Activated CD4-positive, alpha-beta T cell treated with anti-CD3 and anti-CD28 coated beads, Interleukin-2, amount 10 ng/mL, durations not matched to agents 7 days and 5 days (primary cell): ENCODE measurements at regions not wholly inside any gene's neighbourhood (a gene's known extent, or its start where the extent isn't known, plus 50 kb on each side); places are given as distances from the start of the nearest gene placed in this dataset.
"Not testable (repeated sequence)": the region's sequence is repeated elsewhere in the genome, so short reads cannot be mapped to it uniquely, and the experiment has no call there.

Experiments
- CTCF ChIA-PET: fragments of 350-600 bp; sonication (Branson Sonifier 250); formaldehyde crosslinking; loops from one replicate; lab custom pipeline; 2021; ENCODE audit warnings: antibody characterized with exemption; lab: Charles Lee
- POLR2A ChIA-PET: fragments of 350-600 bp; sonication (Branson Sonifier 250); formaldehyde crosslinking; loops from one replicate; lab custom pipeline; 2021; ENCODE audit warnings: antibody characterized with exemption; lab: Charles Lee
- DNase-seq: peaks from one replicate; pipeline ENCODE4 v3.0.0-alpha.2; 2020
- H3K27ac Mint-ChIP-seq: one replicate; pipeline ENCODE4 v1.8.0; 2021; ENCODE audit warnings: mild to moderate bottlenecking, moderate library complexity, mixed read lengths
- H3K27me3 Mint-ChIP-seq: one replicate; pipeline ENCODE4 v1.8.0; 2021; ENCODE audit warnings: mixed read lengths
- H3K36me3 Mint-ChIP-seq: one replicate; pipeline ENCODE4 v1.8.0; 2021; ENCODE audit warnings: low read depth, mixed read lengths
- H3K4me1 Mint-ChIP-seq: one replicate; pipeline ENCODE4 v1.8.0; 2021; ENCODE audit warnings: mixed read lengths
- H3K4me3 Mint-ChIP-seq: one replicate; pipeline ENCODE4 v1.8.0; 2021; ENCODE audit warnings: mild to moderate bottlenecking, moderate library complexity, mixed read lengths
- H3K9me3 Mint-ChIP-seq: one replicate; pipeline ENCODE4 v1.8.0; 2021; ENCODE audit warnings: mixed read lengths

GRCh38 chr1:243963571-243963970 lies 87.5 kb upstream of the ZBTB18 start:
- Mint-ChIP-seq H3K27me3 (peaks cover 7% of the 10 kb centered on the region), H3K4me3 (no peak overlapping the region), H3K9me3 (no peaks in the 10 kb centered on the region), H3K36me3 (no peaks in the 10 kb centered on the region), H3K4me1 (no peaks in the 10 kb centered on the region), H3K27ac (no peak overlapping the region)
- ChIA-PET CTCF (no interaction called here), POLR2A (no interaction called here)
- no peak for DNase-seq

- Mint-ChIP-seq H3K27me3 (peaks cover 5% of the 10 kb centered on the region), H3K27ac (no peak overlapping the region), H3K9me3 (no peaks in the 10 kb centered on the region), H3K4me3 (no peak overlapping the region), H3K4me1 (no peaks in the 10 kb centered on the region), H3K36me3 (no peaks in the 10 kb centered on the region)
- POLR2A ChIA-PET: no interaction called here
- CTCF ChIA-PET: interaction anchor here (0.5 kb wide), 1 partner anchor 42 kb away, joined by 3 read pairs; no protein-coding TSS in a partner anchor
- DNase-seq: no peak
These were observed 88.5 kb upstream of the ZBTB18 start for GRCh38 chr1:243962541-243962940.

GRCh38 chr1:243959998-243960397 lies 91.1 kb upstream of the ZBTB18 start:
- no peak for DNase-seq
- peaks cover 5% of the 10 kb centered on the region for H3K27me3 Mint-ChIP-seq
- H3K9me3 Mint-ChIP-seq: no peaks in the 10 kb centered on the region
- ChIA-PET POLR2A (no interaction called here), CTCF (no interaction called here)
- H3K4me3 Mint-ChIP-seq: no peak overlapping the region
- H3K36me3 Mint-ChIP-seq: no peaks in the 10 kb centered on the region
- no peaks in the 10 kb centered on the region for H3K4me1 Mint-ChIP-seq
- H3K27ac Mint-ChIP-seq: no peak overlapping the region

GRCh38 chr1:243957141-243957540 lies 93.9 kb upstream of the ZBTB18 start:
- H3K4me3 Mint-ChIP-seq: no peak overlapping the region
- no peak for DNase-seq
- H3K27ac Mint-ChIP-seq: no peak overlapping the region
- CTCF ChIA-PET: interaction anchor here (1.5 kb wide), 1 partner anchor 11 kb away, joined by 3 read pairs; no protein-coding TSS in a partner anchor
- peaks cover 2% of the 10 kb centered on the region for H3K27me3 Mint-ChIP-seq
- no peaks in the 10 kb centered on the region for H3K36me3 Mint-ChIP-seq
- POLR2A ChIA-PET: no interaction called here
- H3K9me3 Mint-ChIP-seq: no peaks in the 10 kb centered on the region
- H3K4me1 Mint-ChIP-seq: no peaks in the 10 kb centered on the region

GRCh38 chr1:243956450-243956849 lies 94.6 kb upstream of the ZBTB18 start:
- H3K36me3 Mint-ChIP-seq: no peaks in the 10 kb centered on the region

GRCh38 chr1:243951207-243951606 lies 99.9 kb upstream of the ZBTB18 start:
- H3K4me1 Mint-ChIP-seq, H3K36me3 Mint-ChIP-seq, H3K4me3 Mint-ChIP-seq, DNase-seq, H3K9me3 Mint-ChIP-seq, CTCF ChIA-PET, H3K27me3 Mint-ChIP-seq, POLR2A ChIA-PET, H3K27ac Mint-ChIP-seq: not testable (repeated sequence)

More at GRCh38 chr1:243956450-243956849, 94.6 kb upstream of the ZBTB18 start:
- POLR2A ChIA-PET: no interaction called here
- no peaks in the 10 kb centered on the region for H3K9me3 Mint-ChIP-seq
- CTCF ChIA-PET: no interaction called here
- H3K27ac Mint-ChIP-seq: no peak overlapping the region
- no peak overlapping the region for H3K4me3 Mint-ChIP-seq
- H3K4me1 Mint-ChIP-seq: no peaks in the 10 kb centered on the region
- peaks cover 2% of the 10 kb centered on the region for H3K27me3 Mint-ChIP-seq
- no peak for DNase-seq

GRCh38 chr1:243950166-243950565 lies 100.1 kb upstream of the AKT3 start:
- Mint-ChIP-seq H3K36me3 (no peaks in the 10 kb centered on the region), H3K27me3 (no peaks in the 10 kb centered on the region), H3K27ac (no peak overlapping the region), H3K4me1 (no peaks in the 10 kb centered on the region), H3K9me3 (no peaks in the 10 kb centered on the region), H3K4me3 (no peak overlapping the region)
- POLR2A ChIA-PET: no interaction called here
- no peak for DNase-seq
- CTCF ChIA-PET: no interaction called here

GRCh38 chr1:243946946-243947345 lies 96.9 kb upstream of the AKT3 start:
- ChIA-PET CTCF (interaction anchor here (0.6 kb wide), 1 partner anchor 18 kb away, joined by 5 read pairs; no protein-coding TSS in a partner anchor), POLR2A (no interaction called here)
- DNase-seq: peak; percentile 39
- no peaks in the 10 kb centered on the region for H3K36me3 Mint-ChIP-seq
- no peaks in the 10 kb centered on the region for H3K4me1 Mint-ChIP-seq
- H3K9me3 Mint-ChIP-seq: no peaks in the 10 kb centered on the region
- H3K4me3 Mint-ChIP-seq: no peak overlapping the region
- no peaks in the 10 kb centered on the region for H3K27me3 Mint-ChIP-seq
- no peak overlapping the region for H3K27ac Mint-ChIP-seq

- H3K4me1 Mint-ChIP-seq: no peaks in the 10 kb centered on the region
These were observed 96.2 kb upstream of the AKT3 start for GRCh38 chr1:243946253-243946652.

GRCh38 chr1:243945727-243946126 lies 95.7 kb upstream of the AKT3 start:
- H3K4me3 Mint-ChIP-seq: no peak overlapping the region
- H3K9me3 Mint-ChIP-seq: no peaks in the 10 kb centered on the region
- no peaks in the 10 kb centered on the region for H3K4me1 Mint-ChIP-seq
- CTCF ChIA-PET: interaction anchor here (1.3 kb wide), 1 partner anchor 12 kb away, joined by 3 read pairs; no protein-coding TSS in a partner anchor
- H3K27me3 Mint-ChIP-seq: no peaks in the 10 kb centered on the region
- DNase-seq: no peak
- H3K27ac Mint-ChIP-seq: no peak overlapping the region
- H3K36me3 Mint-ChIP-seq: no peaks in the 10 kb centered on the region
- POLR2A ChIA-PET: no interaction called here

More at GRCh38 chr1:243946253-243946652, 96.2 kb upstream of the AKT3 start:
- no peaks in the 10 kb centered on the region for H3K36me3 Mint-ChIP-seq
- no peak overlapping the region for H3K4me3 Mint-ChIP-seq
- no peaks in the 10 kb centered on the region for H3K9me3 Mint-ChIP-seq
- DNase-seq: no peak
- no peak overlapping the region for H3K27ac Mint-ChIP-seq
- ChIA-PET CTCF (interaction anchor here (0.6 to 1.3 kb wide), 2 partner anchors 11 to 19 kb away, joined by 3 to 5 read pairs; no protein-coding TSS in a partner anchor), POLR2A (no interaction called here)
- H3K27me3 Mint-ChIP-seq: no peaks in the 10 kb centered on the region

- no peaks in the 10 kb centered on the region for H3K4me1 Mint-ChIP-seq
- H3K27ac Mint-ChIP-seq: no peak overlapping the region
- no peaks in the 10 kb centered on the region for H3K36me3 Mint-ChIP-seq
- POLR2A ChIA-PET: interaction anchor here (0.6 kb wide), 1 partner anchor 31 kb away, joined by 6 read pairs; no protein-coding TSS in a partner anchor
- CTCF ChIA-PET: interaction anchor here (1.1 kb wide), 1 partner anchor 42 kb away, joined by 3 read pairs; no protein-coding TSS in a partner anchor
- H3K27me3 Mint-ChIP-seq: no peaks in the 10 kb centered on the region
- no peak for DNase-seq
- no peak overlapping the region for H3K4me3 Mint-ChIP-seq
- no peaks in the 10 kb centered on the region for H3K9me3 Mint-ChIP-seq
These were observed 94.6 kb upstream of the AKT3 start for GRCh38 chr1:243944429-243945160.

GRCh38 chr1:243943671-243944428 lies 93.8 kb upstream of the AKT3 start:
- peaks cover 2% of the 10 kb centered on the region for H3K4me1 Mint-ChIP-seq
- no peak for DNase-seq
- H3K36me3 Mint-ChIP-seq: no peaks in the 10 kb centered on the region
- peaks cover 2% of the 10 kb centered on the region for H3K9me3 Mint-ChIP-seq
- POLR2A ChIA-PET: no interaction called here
- no peak overlapping the region for H3K4me3 Mint-ChIP-seq
- CTCF ChIA-PET: interaction anchor here (1.1 kb wide), 1 partner anchor 41 kb away, joined by 3 read pairs; no protein-coding TSS in a partner anchor
- H3K27ac Mint-ChIP-seq: no peak overlapping the region
- H3K27me3 Mint-ChIP-seq: no peaks in the 10 kb centered on the region
